ENCODE measurements at regions not wholly inside any gene's neighbourhood (a gene's known extent, or its start where the extent isn't known, plus 50 kb on each side); places are given as distances from the start of the nearest gene placed in this dataset.
"Not testable (repeated sequence)": the region's sequence is repeated elsewhere in the genome, so short reads cannot be mapped to it uniquely, and the experiment has no call there.

DNA sequence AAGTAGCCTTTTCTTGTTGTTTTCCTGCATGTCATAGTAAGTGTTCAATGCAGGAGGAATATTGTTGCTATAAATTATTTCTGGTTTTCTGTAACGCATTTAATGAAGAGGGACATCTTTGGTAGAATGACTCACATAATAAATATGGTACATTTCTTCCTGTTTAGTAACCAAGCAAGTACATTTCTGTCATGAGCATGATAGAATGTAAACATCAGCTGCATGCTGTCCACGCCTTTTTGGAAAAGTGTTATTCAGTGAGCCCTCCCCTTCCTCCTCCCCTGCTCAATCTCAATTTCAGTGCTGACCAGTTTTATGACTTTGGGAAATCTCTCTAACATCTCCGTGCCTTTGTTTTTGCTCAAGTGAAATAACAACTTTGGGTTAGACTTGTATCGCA lies 664.0 kb downstream of the XPNPEP1 start:
- no peak for DNase-seq

DNA sequence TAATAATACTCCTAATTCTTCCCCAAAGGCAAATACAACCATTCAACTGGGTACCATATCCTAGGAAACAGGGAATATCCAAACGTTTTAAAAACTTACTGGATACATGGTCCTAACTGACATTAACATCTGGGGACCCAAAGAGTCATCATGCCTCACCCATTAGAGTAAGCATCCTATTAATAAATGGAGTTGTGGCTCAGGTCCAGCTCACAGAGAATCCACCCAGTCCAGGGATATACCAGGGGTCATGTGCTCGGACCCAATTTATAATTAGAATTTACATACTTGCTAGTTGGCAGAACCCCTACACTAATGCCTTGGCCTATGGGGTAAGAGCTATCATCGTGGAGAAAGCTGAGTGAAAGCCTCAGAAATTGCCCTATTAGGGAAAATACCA lies 670.0 kb downstream of the XPNPEP1 start:
- no peak for DNase-seq

GRCh38 chr10:109250152-109250551 lies 673.2 kb downstream of the XPNPEP1 start:
- DNase-seq, result no peak

DNA sequence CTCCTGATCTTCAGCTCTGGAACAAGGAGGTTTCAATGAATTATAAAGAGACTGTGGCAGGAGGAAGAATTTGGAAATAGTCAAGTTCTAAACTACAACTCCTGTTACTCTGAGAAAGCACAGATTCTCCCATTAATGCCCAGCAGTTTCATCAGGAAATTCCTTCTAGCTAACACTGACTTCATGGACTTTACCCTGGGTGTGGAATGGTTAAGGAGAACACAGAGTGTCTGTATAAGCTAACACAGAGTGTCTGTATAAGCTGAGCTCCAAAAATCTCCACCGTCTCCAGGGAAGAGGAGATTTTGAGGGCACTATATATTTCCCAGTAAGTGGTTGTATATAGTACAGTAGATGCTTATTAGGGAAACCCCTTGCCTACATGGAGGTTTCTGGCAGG lies 675.5 kb downstream of the XPNPEP1 start:
- DNase-seq, result no peak

DNA sequence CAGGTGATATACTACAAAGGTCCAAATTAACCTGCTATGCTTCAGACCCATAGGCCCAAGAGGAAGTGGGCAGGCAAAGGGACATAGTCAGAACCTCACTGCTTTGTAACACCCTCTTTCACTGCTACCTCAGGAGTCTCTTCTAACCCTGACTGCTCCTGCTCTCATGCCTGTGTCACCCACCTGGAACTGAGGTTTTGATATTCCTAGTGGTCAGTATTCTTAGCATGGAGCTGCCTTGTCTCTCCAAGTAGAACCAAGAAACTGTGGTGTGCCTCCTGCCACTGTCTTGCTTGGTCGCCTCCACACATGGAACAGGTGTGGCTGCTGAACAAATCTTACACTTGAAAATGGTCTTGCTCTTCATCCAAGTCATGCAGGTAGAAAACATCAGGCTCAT lies 677.5 kb downstream of the XPNPEP1 start:
- DNase-seq, result no peak

DNA sequence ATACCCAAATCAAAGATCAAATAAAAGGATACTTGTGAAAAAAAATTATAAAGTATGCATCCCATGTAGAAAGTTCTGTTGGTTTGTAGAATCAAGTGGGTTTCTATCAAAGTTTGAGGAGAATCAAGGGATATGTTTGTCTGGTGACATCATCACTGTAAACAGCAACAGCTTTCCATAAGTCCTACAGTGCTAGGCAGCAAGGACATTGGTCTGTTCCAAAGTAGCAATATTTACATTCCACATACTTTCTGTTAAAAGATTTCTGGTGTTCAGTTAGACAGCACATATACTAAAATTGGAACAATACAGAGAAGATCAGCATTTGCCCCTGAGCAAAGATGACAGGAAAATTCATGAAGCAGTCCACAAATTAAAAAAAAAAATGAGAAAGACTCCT lies 683.9 kb downstream of the XPNPEP1 start:
- no peak for DNase-seq

DNA sequence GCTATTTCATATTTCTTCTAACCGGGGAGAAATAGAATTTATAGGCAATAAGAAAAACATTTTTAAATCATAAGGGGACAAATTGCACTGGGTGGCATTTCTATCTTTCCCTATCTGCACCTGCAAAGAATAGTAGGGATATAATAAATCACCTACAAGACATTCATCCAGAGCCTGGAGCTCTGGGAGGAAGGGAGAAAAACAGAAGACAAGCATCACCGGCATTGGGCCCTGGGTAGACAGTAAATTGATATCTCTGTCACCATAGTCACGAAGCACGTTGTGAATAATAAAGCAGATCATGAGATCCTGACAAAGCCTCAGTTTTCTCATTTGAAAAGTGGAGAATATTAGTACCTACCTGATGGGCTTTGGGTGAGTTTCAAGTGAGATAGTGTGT lies 685.6 kb downstream of the XPNPEP1 start:
- DNase-seq, result no peak

DNA sequence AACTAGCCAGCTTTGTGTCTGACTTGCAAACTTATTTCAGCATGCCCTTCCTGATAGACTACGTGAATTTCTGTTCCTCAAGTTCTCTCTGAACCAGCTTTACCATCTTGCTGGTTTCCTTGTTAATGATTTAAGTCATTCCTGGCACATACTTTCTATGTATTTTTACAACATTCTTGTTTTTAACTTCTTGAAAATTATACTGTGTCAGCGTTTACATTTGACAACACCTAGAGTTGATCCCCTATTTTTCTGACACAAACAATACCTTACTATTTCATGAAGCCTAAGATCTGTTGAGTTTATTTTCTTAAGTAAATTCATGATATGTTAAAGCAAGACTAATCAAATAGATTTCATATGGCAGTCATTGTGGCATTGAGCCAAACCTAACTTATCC lies 686.3 kb downstream of the XPNPEP1 start:
- DNase-seq, result no peak

DNA sequence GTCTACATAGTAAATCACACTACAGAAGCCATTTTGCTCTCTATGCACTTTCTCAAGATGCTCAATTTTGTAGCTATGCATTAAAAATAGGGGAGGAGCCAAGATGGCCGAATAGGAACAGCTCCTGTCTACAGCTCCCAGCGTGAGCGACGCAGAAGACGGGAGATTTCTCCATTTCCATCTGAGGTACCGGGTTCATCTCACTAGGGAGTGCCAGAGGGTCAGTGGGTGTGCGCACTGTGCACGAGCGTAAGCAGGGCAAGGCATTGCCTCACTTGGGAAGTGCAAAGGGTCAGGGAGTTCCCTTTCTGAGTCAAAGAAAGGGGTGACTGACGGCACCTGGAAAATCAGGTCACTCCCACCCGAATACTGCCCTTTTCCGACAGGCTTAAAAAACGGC lies 699.8 kb downstream of the XPNPEP1 start:
- not testable (repeated sequence) for DNase-seq

GRCh38 chr10:109219935-109220605 lies 703.2 kb downstream of the XPNPEP1 start:
- no peak for DNase-seq

DNA sequence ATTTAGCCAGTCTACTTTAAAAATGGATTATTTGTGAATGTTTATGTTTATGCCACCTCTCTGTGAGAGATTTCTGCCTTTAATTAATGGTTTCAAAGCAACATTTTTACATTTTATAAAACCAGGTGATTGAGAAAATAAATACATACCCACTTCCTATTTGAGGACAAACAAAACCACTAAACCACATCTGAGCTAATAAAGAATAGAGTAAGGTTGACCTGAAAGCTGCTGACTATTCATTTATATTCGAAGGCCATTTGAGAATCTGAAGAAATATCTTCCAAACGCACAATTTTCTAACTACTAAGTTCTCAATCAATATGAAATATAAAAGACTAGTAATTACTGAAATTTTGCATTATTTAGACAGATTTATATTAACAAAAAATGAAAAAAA lies 705.1 kb downstream of the XPNPEP1 start:
- DNase-seq, result no peak

DNA sequence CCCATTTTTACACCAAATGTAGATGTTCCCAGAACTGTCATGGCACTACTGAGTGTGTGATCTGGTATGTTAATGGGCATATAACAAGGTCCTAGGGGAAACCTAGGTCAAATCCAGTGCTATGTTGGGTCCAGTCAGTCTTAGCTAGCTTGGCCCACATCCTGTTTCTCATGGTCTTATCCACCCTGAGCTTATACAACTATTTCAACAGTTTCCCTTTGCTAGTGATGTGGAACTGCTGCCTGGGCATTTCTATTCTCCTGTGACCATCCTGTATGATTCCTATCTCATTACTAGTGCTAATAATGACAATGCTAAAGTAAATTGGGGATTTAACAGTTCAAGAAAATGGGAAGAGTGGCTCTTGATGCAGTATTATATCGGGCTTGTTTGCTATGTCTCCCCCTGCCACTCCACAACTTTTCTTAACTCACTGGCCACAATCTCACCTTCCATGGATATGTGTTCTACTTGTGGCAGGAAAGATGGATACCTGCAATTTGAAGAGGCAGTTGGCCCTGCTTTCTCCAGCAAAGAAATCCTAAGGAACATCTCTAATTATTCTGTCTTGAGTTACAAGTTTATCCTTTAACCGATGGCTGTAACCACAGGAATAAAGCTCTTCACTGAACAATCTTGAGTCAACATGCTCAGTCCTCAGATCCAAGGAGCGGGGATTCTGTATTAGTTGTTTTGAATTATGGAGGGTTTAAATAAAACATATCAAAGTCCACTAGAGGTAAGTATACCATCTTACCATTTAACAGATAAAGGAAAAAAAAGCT lies 707.8 kb downstream of the XPNPEP1 start:
- DNase-seq, result no peak

DNA sequence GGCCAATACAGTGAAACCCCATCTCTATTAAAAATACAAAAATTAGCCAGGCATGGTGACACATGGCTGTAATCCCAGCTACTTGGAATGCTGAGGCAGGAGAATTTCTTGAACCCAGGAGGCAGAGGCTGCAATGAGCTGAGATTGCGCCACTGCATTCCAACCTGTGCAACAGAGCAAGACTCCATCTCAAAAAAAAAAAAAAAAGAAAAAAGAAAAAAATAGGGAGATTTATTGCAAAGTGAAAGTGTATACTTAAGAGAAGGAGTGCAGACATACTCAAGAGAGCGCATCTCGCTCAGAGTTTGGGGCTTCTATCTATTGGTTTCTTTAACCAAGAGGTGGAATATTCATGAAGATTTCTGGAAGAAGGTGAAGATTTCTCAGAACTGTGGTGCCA lies 708.4 kb downstream of the XPNPEP1 start:
- not testable (repeated sequence) for DNase-seq

DNA sequence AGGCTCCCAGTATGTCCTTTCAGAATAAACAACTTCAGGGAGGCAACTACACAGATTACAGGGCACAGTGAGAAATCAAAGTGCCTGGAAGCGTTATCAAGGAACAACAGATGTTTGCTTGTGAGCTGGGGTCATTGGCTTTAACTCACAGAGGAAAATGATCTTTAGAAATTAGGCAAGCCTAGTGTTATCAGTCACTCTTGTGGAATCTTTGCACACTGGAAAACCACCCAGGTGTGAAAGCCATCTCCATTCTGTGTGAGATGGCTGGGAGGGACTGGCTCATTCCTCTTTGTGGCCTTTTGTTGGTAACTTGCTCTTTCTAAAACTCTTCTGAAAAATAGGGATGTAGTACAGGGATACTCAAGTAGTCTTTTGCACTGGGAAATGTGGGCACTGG lies 716.0 kb downstream of the XPNPEP1 start:
- DNase-seq, result no peak

GRCh38 chr10:109205929-109206585 lies 717.3 kb downstream of the XPNPEP1 start:
- DNase-seq, result no peak

GRCh38 chr10:109203646-109204353 lies 719.5 kb downstream of the XPNPEP1 start:
- no peak for DNase-seq

DNA sequence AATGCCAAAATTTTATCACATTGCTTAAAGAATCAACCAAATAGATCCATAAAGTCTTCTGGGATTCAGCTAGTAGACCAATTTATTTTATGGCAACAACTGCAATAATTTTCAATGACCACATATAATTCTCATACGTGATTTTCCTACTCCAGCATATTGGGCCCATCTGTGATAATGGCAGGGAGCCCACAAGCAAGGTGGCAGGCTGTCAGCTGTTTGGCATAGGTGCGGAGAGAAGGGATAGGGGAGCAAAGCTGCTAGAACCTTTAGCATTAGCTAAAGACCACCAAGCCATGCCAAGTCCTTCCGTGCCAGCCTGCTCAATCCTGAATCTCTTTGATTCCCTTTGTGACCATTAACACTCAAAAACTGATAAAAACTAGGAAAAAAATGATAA lies 721.2 kb downstream of the XPNPEP1 start:
- DNase-seq, result no peak

- no peak for DNase-seq
Measured at GRCh38 chr10:109200646-109201045, 722.7 kb downstream of the XPNPEP1 start.

DNA sequence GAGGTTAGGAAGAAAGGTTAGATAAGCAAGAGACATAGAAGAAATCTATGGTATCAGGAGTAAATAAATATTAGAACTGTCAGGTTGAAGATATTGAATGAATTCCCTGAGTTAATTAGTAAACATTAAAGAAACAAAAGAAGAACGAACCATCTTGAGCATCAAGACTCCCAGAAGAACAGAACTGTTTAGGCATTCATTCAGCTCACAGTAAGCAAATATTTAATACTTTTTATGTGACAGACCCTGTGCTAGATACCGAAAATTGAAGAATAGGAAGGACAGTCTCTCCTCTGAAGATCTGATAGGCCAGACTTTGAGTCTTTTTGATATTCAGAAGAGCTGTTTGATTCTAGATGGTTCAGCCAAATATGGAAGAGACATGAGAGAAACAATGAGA lies 731.5 kb downstream of the XPNPEP1 start:
- no peak for DNase-seq

DNA sequence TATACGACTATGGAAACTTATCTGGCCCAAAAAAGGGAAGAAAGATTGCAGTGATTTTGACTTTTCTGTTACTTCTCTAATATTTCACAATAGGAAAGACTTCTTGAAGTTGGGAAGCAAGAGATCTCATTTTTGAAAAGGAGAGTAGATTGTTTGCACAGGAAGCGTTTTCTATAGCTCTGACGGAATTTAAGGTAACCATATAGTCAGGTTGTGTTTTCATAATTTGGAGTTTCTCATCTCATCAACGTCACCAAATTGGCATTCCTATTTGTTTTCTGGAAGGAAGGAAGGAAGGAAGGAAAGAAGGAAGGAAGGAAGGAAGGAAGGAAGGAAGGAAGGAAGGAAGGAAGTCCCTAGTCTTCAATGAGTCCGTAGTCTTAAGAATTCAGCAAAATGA lies 732.0 kb downstream of the XPNPEP1 start:
- DNase-seq, result no peak

DNA sequence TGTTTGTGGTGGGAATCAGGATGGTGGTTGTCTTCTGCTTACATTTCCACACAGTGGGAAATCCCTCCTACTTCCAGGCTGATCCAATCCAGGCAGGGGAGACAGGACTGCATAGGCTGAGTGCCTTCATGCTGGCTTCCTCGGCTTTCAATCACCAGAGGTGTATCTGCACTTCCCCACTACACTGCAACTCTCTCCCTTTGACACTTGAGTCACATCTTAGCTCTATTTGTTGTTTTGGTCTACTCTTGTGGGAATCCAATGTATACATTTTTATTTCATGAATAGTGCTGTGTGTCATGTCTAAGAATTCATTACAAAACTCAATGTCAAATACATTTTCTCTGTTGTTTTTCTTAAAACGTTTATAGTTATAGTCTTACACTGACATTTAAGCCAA lies 735.6 kb downstream of the XPNPEP1 start:
- no peak for DNase-seq

GRCh38 chr10:109183366-109183765 lies 739.9 kb downstream of the XPNPEP1 start:
- DNase-seq, result no peak

GRCh38 chr10:109178591-109178990 lies 744.7 kb downstream of the XPNPEP1 start:
- no peak for DNase-seq

- no peak for DNase-seq
Measured at GRCh38 chr10:109174526-109174925, 748.8 kb downstream of the XPNPEP1 start.

Data from activated CD4-positive, alpha-beta T cell treated with anti-CD3 and anti-CD28 coated beads, Interleukin-2, Interleukin-6, amounts not matched to agents 100 ng/mL and 50 ng/mL, durations not matched to agents 16 hours and 8 hours (primary cell).